ENCODE measurements at regions not wholly inside any gene's neighbourhood (a gene's known extent, or its start where the extent isn't known, plus 50 kb on each side); places are given as distances from the start of the nearest gene placed in this dataset.

GRCh38 chr1:194495434-194495833, 1309.0 kb upstream of the B3GALT2 start:
- no peak overlapping the region for H3K4me3 ChIP-seq (ENCODE audit: low read length)
- no peaks in the 10 kb centered on the region for H3K27me3 ChIP-seq (ENCODE audit: control insufficient read depth, insufficient read depth, low read length)
- WGBS (ENCODE audit: insufficient coverage, insufficient read length): no CpG with 5 or more reads among the region's 1 CpG
- no peak for DNase-seq (ENCODE audit: low read depth, low spot score)
- H3K4me1 ChIP-seq (ENCODE audit: control insufficient read depth, insufficient read depth, low read length): no peaks in the 10 kb centered on the region
- no peak overlapping the region for H3K27ac ChIP-seq (ENCODE audit: low read length)
- no peaks in the 10 kb centered on the region for H3K36me3 ChIP-seq (ENCODE audit: control insufficient read depth, insufficient read depth, low read length)
- no peaks in the 10 kb centered on the region for H3K9me3 ChIP-seq (ENCODE audit: control insufficient read depth, insufficient read depth, low read length)

- Histone ChIP-seq H3K27ac (ENCODE audit: low read length) (no peak overlapping the region), H3K4me3 (ENCODE audit: low read length) (no peak overlapping the region), H3K27me3 (ENCODE audit: control insufficient read depth, insufficient read depth, low read length) (no peaks in the 10 kb centered on the region), H3K4me1 (ENCODE audit: control insufficient read depth, insufficient read depth, low read length) (no peaks in the 10 kb centered on the region), H3K9me3 (ENCODE audit: control insufficient read depth, insufficient read depth, low read length) (no peaks in the 10 kb centered on the region), H3K36me3 (ENCODE audit: control insufficient read depth, insufficient read depth, low read length) (no peaks in the 10 kb centered on the region)
- DNase-seq (ENCODE audit: low read depth, low spot score): no peak
- no CpG with 5 or more reads among the region's 4 CpGs for WGBS (ENCODE audit: insufficient coverage, insufficient read length)
Observed at GRCh38 chr1:194487172-194487571, 1300.8 kb upstream of the B3GALT2 start.

DNA sequence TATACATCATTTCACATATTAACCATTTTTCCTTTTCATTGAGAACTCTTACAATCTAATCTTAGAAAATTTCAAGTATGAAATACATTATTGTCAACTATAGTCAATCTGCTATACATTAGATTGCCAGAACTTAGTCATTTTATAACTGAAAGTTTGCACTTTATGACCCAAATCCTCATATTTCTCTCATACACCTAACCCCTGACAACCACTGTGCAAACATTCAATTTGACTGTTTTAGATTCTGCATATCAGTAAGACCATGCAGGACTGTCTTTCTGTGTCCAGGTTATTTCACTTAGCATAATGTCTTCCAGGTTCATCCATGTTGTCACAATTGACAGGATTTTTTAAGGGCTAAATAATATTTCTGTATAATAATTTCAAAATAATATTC, 1299.0 kb upstream of the B3GALT2 start:
- Histone ChIP-seq H3K4me1 (ENCODE audit: control insufficient read depth, insufficient read depth, low read length) (no peaks in the 10 kb centered on the region), H3K4me3 (ENCODE audit: low read length) (no peak overlapping the region), H3K9me3 (ENCODE audit: control insufficient read depth, insufficient read depth, low read length) (no peaks in the 10 kb centered on the region), H3K27me3 (ENCODE audit: control insufficient read depth, insufficient read depth, low read length) (no peaks in the 10 kb centered on the region), H3K36me3 (ENCODE audit: control insufficient read depth, insufficient read depth, low read length) (no peaks in the 10 kb centered on the region), H3K27ac (ENCODE audit: low read length) (no peak overlapping the region)
- DNase-seq (ENCODE audit: low read depth, low spot score): no peak

DNA sequence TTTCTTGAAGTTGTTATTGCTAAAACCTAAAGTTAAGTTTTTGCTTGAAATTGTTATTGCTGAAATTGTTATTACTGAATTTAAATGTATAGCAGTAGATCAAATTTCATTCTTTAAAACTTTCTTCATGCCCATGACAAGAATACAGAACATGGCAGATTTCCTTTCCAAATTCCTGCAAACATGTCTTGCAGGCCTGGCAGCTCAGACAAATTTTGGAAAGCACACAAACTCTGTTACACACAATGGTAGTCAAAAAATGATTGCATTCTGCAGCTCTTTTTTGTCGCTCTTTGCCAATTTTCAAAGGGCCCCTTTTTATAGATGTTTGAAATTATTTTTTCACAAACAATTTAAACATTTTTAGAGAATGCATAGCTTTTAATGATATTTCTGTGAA, 1292.3 kb upstream of the B3GALT2 start:
- no CpG with 5 or more reads among the region's 1 CpG for WGBS (ENCODE audit: insufficient coverage, insufficient read length)
- Histone ChIP-seq H3K27ac (ENCODE audit: low read length) (no peak overlapping the region), H3K36me3 (ENCODE audit: control insufficient read depth, insufficient read depth, low read length) (no peaks in the 10 kb centered on the region), H3K4me1 (ENCODE audit: control insufficient read depth, insufficient read depth, low read length) (no peaks in the 10 kb centered on the region), H3K9me3 (ENCODE audit: control insufficient read depth, insufficient read depth, low read length) (no peaks in the 10 kb centered on the region), H3K27me3 (ENCODE audit: control insufficient read depth, insufficient read depth, low read length) (no peaks in the 10 kb centered on the region), H3K4me3 (ENCODE audit: low read length) (no peak overlapping the region)
- DNase-seq (ENCODE audit: low read depth, low spot score): no peak

DNA sequence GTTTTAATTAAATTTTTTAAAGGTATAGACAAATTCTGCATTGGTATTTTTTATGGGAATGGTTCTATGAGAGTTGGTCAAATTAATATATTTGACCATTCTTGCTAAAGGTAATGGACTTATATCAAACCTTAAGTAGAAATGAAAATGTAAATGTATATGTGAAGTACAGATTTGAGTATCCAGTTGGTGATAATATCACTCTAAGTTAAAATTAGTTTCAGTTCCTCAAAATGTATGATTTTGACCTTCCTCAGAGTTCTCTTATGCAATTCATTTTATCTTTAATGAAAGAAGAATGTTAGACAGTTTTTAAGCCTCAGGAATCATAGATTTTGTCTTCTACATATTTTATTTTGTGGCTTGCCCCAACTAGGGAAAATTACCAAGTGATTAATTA, 1291.5 kb upstream of the B3GALT2 start:
- no peak for DNase-seq (ENCODE audit: low read depth, low spot score)
- H3K4me1 ChIP-seq (ENCODE audit: control insufficient read depth, insufficient read depth, low read length): no peaks in the 10 kb centered on the region
- H3K27me3 ChIP-seq (ENCODE audit: control insufficient read depth, insufficient read depth, low read length): no peaks in the 10 kb centered on the region
- no peaks in the 10 kb centered on the region for H3K36me3 ChIP-seq (ENCODE audit: control insufficient read depth, insufficient read depth, low read length)
- H3K9me3 ChIP-seq (ENCODE audit: control insufficient read depth, insufficient read depth, low read length): no peaks in the 10 kb centered on the region
- H3K27ac ChIP-seq (ENCODE audit: low read length): no peak overlapping the region
- no peak overlapping the region for H3K4me3 ChIP-seq (ENCODE audit: low read length)

DNA sequence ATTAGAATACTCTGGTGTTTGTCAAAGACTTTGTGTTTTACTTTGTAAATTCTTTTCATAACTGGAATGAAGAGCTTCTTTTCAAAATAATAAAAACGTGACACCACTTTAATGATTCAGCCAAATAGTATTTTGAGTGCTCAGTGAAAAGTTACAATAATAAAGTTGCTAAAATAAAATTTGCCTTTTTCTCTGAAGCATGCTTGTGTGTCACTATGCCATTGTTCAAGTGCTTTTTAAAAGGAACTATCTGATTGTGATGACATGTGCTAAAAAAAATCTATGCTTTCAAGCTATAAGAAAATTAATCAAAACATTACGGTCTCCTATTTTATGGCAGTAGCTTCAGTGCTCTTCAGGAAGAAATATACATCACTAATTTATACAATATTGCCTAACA, 1290.5 kb upstream of the B3GALT2 start:
- no peaks in the 10 kb centered on the region for H3K27me3 ChIP-seq (ENCODE audit: control insufficient read depth, insufficient read depth, low read length)
- no peaks in the 10 kb centered on the region for H3K4me1 ChIP-seq (ENCODE audit: control insufficient read depth, insufficient read depth, low read length)
- no peak overlapping the region for H3K27ac ChIP-seq (ENCODE audit: low read length)
- no CpG with 5 or more reads among the region's 2 CpGs for WGBS (ENCODE audit: insufficient coverage, insufficient read length)
- H3K9me3 ChIP-seq (ENCODE audit: control insufficient read depth, insufficient read depth, low read length): no peaks in the 10 kb centered on the region
- H3K4me3 ChIP-seq (ENCODE audit: low read length): no peak overlapping the region
- no peak for DNase-seq (ENCODE audit: low read depth, low spot score)
- no peaks in the 10 kb centered on the region for H3K36me3 ChIP-seq (ENCODE audit: control insufficient read depth, insufficient read depth, low read length)

DNA sequence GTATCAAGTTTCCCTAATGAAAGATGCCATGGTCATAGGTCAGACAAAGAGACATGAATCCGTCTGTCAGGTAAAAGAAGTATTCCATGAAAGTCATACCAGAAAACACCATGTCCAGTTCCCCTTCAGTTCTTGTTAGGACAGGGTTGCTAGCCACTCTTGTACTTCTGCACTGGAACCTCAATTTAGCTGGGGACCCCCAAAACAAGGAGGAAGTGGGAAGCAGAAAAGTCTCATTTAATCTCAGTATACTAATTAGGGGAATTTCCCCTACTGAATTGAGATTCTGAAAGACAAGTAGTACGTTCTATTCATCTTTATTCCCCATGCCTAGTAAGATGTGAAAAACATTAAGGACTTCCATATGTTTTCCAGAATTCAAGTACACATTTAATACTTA, 1289.9 kb upstream of the B3GALT2 start:
- Histone ChIP-seq H3K4me1 (ENCODE audit: control insufficient read depth, insufficient read depth, low read length) (no peaks in the 10 kb centered on the region), H3K9me3 (ENCODE audit: control insufficient read depth, insufficient read depth, low read length) (no peaks in the 10 kb centered on the region), H3K27me3 (ENCODE audit: control insufficient read depth, insufficient read depth, low read length) (no peaks in the 10 kb centered on the region), H3K27ac (ENCODE audit: low read length) (no peak overlapping the region), H3K4me3 (ENCODE audit: low read length) (no peak overlapping the region), H3K36me3 (ENCODE audit: control insufficient read depth, insufficient read depth, low read length) (no peaks in the 10 kb centered on the region)
- no peak for DNase-seq (ENCODE audit: low read depth, low spot score)
- no CpG with 5 or more reads among the region's 2 CpGs for WGBS (ENCODE audit: insufficient coverage, insufficient read length)

- Histone ChIP-seq H3K4me1 (ENCODE audit: control insufficient read depth, insufficient read depth, low read length) (no peaks in the 10 kb centered on the region), H3K4me3 (ENCODE audit: low read length) (no peak overlapping the region)
- no CpG with 5 or more reads among the region's 3 CpGs for WGBS (ENCODE audit: insufficient coverage, insufficient read length)
Observed at GRCh38 chr1:194474701-194475100, 1288.3 kb upstream of the B3GALT2 start.

DNA sequence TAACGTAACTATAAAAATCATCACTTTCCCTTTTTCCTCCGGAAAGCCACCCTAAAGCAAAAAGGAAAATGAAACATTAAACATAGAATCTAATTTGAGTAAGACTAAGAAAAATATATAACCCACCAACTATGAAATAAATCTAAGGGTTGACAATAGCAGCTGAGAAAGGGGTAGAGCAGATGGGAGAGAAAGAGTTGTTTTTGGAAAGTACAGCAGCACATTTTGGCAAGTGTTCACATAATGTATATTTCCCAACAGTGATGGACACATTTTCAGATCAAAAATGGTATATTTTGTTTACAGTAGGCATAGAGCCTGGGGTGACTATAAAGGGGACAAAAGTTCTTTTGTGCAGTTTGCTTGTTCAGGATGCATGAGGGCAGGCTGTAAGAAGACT, 1287.4 kb upstream of the B3GALT2 start:
- H3K36me3 ChIP-seq (ENCODE audit: control insufficient read depth, insufficient read depth, low read length): no peaks in the 10 kb centered on the region
- DNase-seq (ENCODE audit: low read depth, low spot score): no peak
- H3K27ac ChIP-seq (ENCODE audit: low read length): no peak overlapping the region
- no peaks in the 10 kb centered on the region for H3K4me1 ChIP-seq (ENCODE audit: control insufficient read depth, insufficient read depth, low read length)
- no peaks in the 10 kb centered on the region for H3K9me3 ChIP-seq (ENCODE audit: control insufficient read depth, insufficient read depth, low read length)
- no CpG with 5 or more reads among the region's 2 CpGs for WGBS (ENCODE audit: insufficient coverage, insufficient read length)
- H3K27me3 ChIP-seq (ENCODE audit: control insufficient read depth, insufficient read depth, low read length): no peaks in the 10 kb centered on the region
- no peak overlapping the region for H3K4me3 ChIP-seq (ENCODE audit: low read length)

More at GRCh38 chr1:194474701-194475100, 1288.3 kb upstream of the B3GALT2 start:
- Histone ChIP-seq H3K27ac (ENCODE audit: low read length) (no peak overlapping the region), H3K36me3 (ENCODE audit: control insufficient read depth, insufficient read depth, low read length) (no peaks in the 10 kb centered on the region), H3K27me3 (ENCODE audit: control insufficient read depth, insufficient read depth, low read length) (no peaks in the 10 kb centered on the region), H3K9me3 (ENCODE audit: control insufficient read depth, insufficient read depth, low read length) (no peaks in the 10 kb centered on the region)
- DNase-seq (ENCODE audit: low read depth, low spot score): no peak

DNA sequence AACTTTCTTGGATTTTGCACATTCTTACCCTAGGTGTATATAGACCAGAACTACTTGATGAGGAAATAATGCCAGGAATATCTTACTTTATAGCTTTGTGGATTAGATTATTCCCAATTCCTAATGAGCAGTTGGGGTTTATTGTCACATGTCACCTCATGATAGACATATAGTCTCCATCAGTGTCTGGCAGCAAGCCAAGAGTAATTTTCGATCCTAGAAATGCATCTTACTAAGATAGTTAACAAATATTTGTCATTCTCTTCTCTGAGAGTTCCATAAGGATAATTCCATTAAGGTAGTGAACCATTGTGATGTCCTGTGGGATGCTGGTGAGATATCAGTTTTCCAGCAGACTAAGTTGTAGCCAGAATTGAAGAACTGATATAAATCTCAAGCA, 1282.9 kb upstream of the B3GALT2 start:
- no peak overlapping the region for H3K4me3 ChIP-seq (ENCODE audit: low read length)
- no peaks in the 10 kb centered on the region for H3K27me3 ChIP-seq (ENCODE audit: control insufficient read depth, insufficient read depth, low read length)
- WGBS (ENCODE audit: insufficient coverage, insufficient read length): no CpG with 5 or more reads among the region's 1 CpG
- no peaks in the 10 kb centered on the region for H3K9me3 ChIP-seq (ENCODE audit: control insufficient read depth, insufficient read depth, low read length)
- H3K27ac ChIP-seq (ENCODE audit: low read length): no peak overlapping the region
- H3K4me1 ChIP-seq (ENCODE audit: control insufficient read depth, insufficient read depth, low read length): no peaks in the 10 kb centered on the region
- H3K36me3 ChIP-seq (ENCODE audit: control insufficient read depth, insufficient read depth, low read length): no peaks in the 10 kb centered on the region
- DNase-seq (ENCODE audit: low read depth, low spot score): no peak

GRCh38 chr1:194466706-194467105, 1280.3 kb upstream of the B3GALT2 start:
- H3K4me1 ChIP-seq (ENCODE audit: control insufficient read depth, insufficient read depth, low read length): no peaks in the 10 kb centered on the region
- no peaks in the 10 kb centered on the region for H3K36me3 ChIP-seq (ENCODE audit: control insufficient read depth, insufficient read depth, low read length)
- no peak overlapping the region for H3K27ac ChIP-seq (ENCODE audit: low read length)
- H3K4me3 ChIP-seq (ENCODE audit: low read length): no peak overlapping the region
- DNase-seq (ENCODE audit: low read depth, low spot score): no peak
- no peaks in the 10 kb centered on the region for H3K9me3 ChIP-seq (ENCODE audit: control insufficient read depth, insufficient read depth, low read length)
- no peaks in the 10 kb centered on the region for H3K27me3 ChIP-seq (ENCODE audit: control insufficient read depth, insufficient read depth, low read length)
- no CpG with 5 or more reads among the region's 4 CpGs for WGBS (ENCODE audit: insufficient coverage, insufficient read length)

Data from iPS DF 6.9 (cell line).